ENCODE measurements at regions not wholly inside any gene's neighbourhood (a gene's known extent, or its start where the extent isn't known, plus 50 kb on each side); places are given as distances from the start of the nearest gene placed in this dataset.

- TF ChIP-seq CTCF (IDR thresholded peaks at IDR 0.05; ENCODE audit: extremely low read depth in 1 of 2, insufficient read depth in 1 of 2, low read depth in 1 of 2, low read length in 2 of 2) (no peak), POLR2A (IDR thresholded peaks at IDR 0.05; ENCODE audit: low read depth, low read length) (no peak), GATA2 (IDR thresholded peaks at IDR 0.05; ENCODE audit: insufficient read depth, insufficient read length, low read depth, low read length) (no peak), POLR2AphosphoS5 (IDR thresholded peaks at IDR 0.05; ENCODE audit: insufficient read depth, low read depth, low read length) (no peak), EZH2 (IDR thresholded peaks at IDR 0.05; ENCODE audit: borderline replicate concordance, low read depth, low read length, severe bottlenecking) (no peak), MYC (IDR thresholded peaks at IDR 0.05; ENCODE audit: low read depth, low read length) (no peak), FOS (IDR thresholded peaks at IDR 0.05; ENCODE audit: borderline replicate concordance, insufficient read depth, low read length) (no peak)
Observed at GRCh38 chr12:114876968-114877680, 193.1 kb upstream of the TBX3 start.

Data from endothelial cell of umbilical vein (primary cell).